Activated CD8-positive, alpha-beta memory T cell treated with anti-CD3 and anti-CD28 coated beads, Interleukin-2, amount 10 ng/mL, durations not matched to agents 7 days and 5 days (primary cell): ENCODE measurements at regions not wholly inside any gene's neighbourhood (a gene's known extent, or its start where the extent isn't known, plus 50 kb on each side); places are given as distances from the start of the nearest gene placed in this dataset.
"Not testable (repeated sequence)": the region's sequence is repeated elsewhere in the genome, so short reads cannot be mapped to it uniquely, and the experiment has no call there.

Experiments used
- ATAC-seq: fragments of 150-1000 bp; cut with Tn5 transposase; one replicate; pipeline ENCODE4 v1.10.0; 2021; ENCODE audit warnings: moderate library complexity
- CTCF ChIA-PET: fragments of 350-600 bp; sonication (Branson Sonifier 250); formaldehyde crosslinking; loops from one replicate; lab custom pipeline; 2021; ENCODE audit warnings: antibody characterized with exemption; lab: Charles Lee
- DNase-seq: peaks from one replicate; pipeline ENCODE4 v3.0.0-alpha.2; 2020
- H3K27ac Mint-ChIP-seq: one replicate; pipeline ENCODE4 v1.8.0; 2021; ENCODE audit warnings: mild to moderate bottlenecking, mixed read lengths
- H3K27me3 Mint-ChIP-seq: one replicate; pipeline ENCODE4 v1.8.0; 2021; ENCODE audit warnings: mixed read lengths
- H3K36me3 Mint-ChIP-seq: one replicate; pipeline ENCODE4 v1.8.0; 2021; ENCODE audit warnings: mild to moderate bottlenecking, mixed read lengths
- H3K4me1 Mint-ChIP-seq: one replicate; pipeline ENCODE4 v1.8.0; 2021; ENCODE audit warnings: mixed read lengths
- H3K4me3 Mint-ChIP-seq: one replicate; pipeline ENCODE4 v1.8.0; 2021; ENCODE audit warnings: mild to moderate bottlenecking, moderate library complexity, mixed read lengths
- H3K9me3 Mint-ChIP-seq: one replicate; pipeline ENCODE4 v1.8.0; 2022; ENCODE audit warnings: low read depth, mixed read lengths

DNA sequence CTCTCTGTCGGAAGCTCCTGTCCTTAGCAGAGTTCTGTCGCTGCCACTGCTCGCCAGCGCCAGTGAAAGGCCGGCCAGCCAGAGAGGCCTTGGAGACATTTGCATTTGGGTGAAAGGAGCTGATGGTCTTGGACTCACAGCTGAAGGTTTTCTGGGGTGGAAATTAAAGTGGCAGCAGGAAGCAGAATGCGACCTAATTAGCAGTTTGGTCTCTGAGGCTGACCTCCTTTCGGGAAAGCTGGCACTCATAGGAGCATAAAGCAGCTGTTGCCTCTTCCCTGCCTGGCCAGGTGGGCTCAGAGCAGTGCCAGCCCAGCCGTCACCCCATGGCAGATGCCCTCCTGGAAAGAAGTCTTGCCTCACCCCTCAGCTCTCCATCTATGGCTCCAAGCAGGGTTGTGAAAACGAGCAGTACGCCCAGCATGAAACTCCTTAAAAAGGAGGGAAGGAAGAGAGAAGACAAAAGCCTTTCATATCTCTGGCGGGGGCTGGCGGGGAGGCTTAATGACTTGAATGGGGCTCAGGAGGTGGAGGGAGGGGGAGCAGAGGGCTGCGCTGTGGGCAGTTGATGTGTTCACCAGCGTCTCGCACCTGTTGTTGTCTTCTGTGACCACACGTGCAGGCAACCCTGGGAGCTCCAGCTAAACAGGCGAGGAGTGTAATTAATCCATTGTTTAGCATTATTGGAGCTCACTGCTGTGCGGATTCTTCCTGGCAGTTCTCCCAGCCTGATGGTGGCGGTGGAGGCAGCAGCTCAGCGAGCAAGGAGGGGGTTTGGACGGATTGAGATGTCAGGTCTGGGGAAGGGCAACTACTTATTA lies 264.0 kb downstream of the MID1IP1 start:
- no peak overlapping the region for H3K27ac Mint-ChIP-seq
- no peaks in the 10 kb centered on the region for H3K27me3 Mint-ChIP-seq
- H3K36me3 Mint-ChIP-seq = no peaks in the 10 kb centered on the region
- H3K4me1 Mint-ChIP-seq = peaks cover 4% of the 10 kb centered on the region
- CTCF ChIA-PET = no interaction called here
- no peak overlapping the region for H3K4me3 Mint-ChIP-seq
- H3K9me3 Mint-ChIP-seq = peaks cover 4% of the 10 kb centered on the region
- DNase-seq (no peak), ATAC-seq (no peak)

DNA sequence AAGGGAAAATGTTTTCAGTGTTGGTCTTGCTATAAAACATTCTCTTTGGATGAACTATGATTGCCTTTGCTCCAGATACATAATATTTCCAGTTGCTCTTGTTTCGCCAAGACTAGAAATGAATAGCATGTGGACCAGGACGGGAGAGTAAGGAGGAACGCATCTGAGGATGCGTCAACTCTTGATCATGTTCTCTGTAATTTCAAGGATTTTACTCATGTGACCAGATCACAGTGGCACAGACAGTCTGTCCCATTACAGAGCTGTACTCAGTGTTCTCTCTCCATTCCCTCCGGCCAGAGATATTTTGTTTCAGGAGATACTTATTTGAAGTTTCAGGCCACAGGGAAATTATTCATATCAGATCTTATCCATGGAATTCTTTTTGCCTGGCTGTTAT lies 266.6 kb downstream of the MID1IP1 start:
- Mint-ChIP-seq H3K4me3 (no peak overlapping the region), H3K4me1 (peaks cover 4% of the 10 kb centered on the region), H3K36me3 (no peaks in the 10 kb centered on the region), H3K9me3 (no peaks in the 10 kb centered on the region), H3K27me3 (no peaks in the 10 kb centered on the region), H3K27ac (no peak overlapping the region)
- DNase-seq (no peak), ATAC-seq (no peak)
- CTCF ChIA-PET = no interaction called here

DNA sequence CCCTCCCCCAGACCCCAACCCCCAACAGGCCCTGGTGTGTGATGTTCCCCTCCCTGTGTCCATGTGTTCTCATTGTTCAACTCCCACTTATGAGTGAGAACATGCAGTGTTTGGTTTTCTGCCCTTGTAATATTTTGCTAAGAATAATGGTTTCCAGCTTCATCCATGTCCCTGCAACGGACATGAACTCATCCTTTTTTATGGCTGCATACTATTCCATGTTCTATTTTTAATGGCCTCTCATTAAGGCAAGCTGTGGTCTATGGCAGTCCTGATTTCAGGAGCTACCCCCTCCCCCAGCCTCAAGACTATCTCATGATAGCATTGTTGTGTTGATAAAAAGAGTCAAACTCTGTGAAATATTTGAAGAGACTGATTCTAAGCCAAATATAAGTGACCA lies 267.4 kb downstream of the MID1IP1 start:
- H3K9me3 Mint-ChIP-seq, H3K36me3 Mint-ChIP-seq, H3K27me3 Mint-ChIP-seq, ATAC-seq, H3K27ac Mint-ChIP-seq, DNase-seq, CTCF ChIA-PET, H3K4me1 Mint-ChIP-seq, H3K4me3 Mint-ChIP-seq: not testable (repeated sequence)

DNA sequence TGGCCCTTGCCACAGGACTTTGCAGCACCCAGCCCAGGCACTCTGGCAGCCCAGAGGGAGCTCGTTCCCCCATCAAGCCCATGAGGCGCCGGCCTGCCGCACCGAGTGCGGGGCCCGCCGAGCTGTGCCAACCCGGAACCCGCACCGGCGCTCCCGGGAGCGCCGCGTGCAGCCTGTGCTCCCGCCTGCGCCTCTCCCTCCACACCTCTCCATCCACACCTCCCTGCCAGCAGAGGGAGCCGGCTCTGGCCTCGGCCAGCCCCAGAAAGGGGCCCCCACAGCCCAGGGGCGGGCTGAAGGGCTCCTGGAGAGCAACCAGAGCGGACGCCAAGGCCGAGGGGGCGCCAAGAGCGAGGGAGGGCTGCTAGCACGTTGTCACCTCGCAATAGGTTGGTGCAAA lies 268.8 kb downstream of the MID1IP1 start:
- DNase-seq = no peak
- Mint-ChIP-seq H3K9me3 (no peaks in the 10 kb centered on the region), H3K27me3 (no peaks in the 10 kb centered on the region), H3K27ac (no peak overlapping the region), H3K4me3 (no peak overlapping the region), H3K4me1 (no peaks in the 10 kb centered on the region), H3K36me3 (no peaks in the 10 kb centered on the region)
- ATAC-seq = no peak
- CTCF ChIA-PET = no interaction called here

DNA sequence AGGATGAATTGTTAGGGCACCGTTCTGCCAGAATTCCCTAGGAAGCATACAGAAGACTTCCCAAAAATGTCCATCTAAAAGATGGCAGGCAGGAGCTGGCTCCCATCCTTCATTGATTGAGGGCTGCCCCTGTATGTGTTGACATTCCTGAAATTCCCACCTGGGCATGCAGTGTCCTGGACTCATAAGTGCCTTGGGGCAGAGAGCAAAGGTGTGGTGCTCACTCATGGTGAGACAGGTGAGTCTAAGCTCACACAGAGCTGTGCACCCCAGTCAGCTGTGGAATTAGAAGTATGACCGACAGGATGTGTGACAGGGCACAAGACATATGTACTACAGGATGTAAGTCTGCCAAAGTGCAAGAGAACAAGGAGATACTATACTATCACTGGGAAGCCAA lies 271.9 kb downstream of the MID1IP1 start:
- CTCF ChIA-PET = no interaction called here
- ATAC-seq (no peak), DNase-seq (no peak)
- H3K4me3 Mint-ChIP-seq = no peak overlapping the region
- no peaks in the 10 kb centered on the region for H3K4me1 Mint-ChIP-seq
- no peaks in the 10 kb centered on the region for H3K9me3 Mint-ChIP-seq
- no peaks in the 10 kb centered on the region for H3K27me3 Mint-ChIP-seq
- no peaks in the 10 kb centered on the region for H3K36me3 Mint-ChIP-seq
- H3K27ac Mint-ChIP-seq = no peak overlapping the region

GRCh38 chrX:39096599-39096998 lies 295.3 kb downstream of the MID1IP1 start:
- Mint-ChIP-seq H3K4me3 (no peak overlapping the region), H3K36me3 (no peaks in the 10 kb centered on the region), H3K27me3 (peaks cover 2% of the 10 kb centered on the region), H3K9me3 (peaks cover 4% of the 10 kb centered on the region), H3K27ac (no peak overlapping the region), H3K4me1 (no peaks in the 10 kb centered on the region)
- no peak for DNase-seq
- no peak for ATAC-seq
- CTCF ChIA-PET = no interaction called here

- Mint-ChIP-seq H3K36me3 (no peaks in the 10 kb centered on the region), H3K27me3 (peaks cover 7% of the 10 kb centered on the region), H3K4me3 (no peak overlapping the region), H3K4me1 (no peaks in the 10 kb centered on the region), H3K9me3 (no peaks in the 10 kb centered on the region), H3K27ac (no peak overlapping the region)
- no peak for DNase-seq
- ATAC-seq = no peak
- CTCF ChIA-PET = no interaction called here
Observed at GRCh38 chrX:39104745-39105144, 303.5 kb downstream of the MID1IP1 start.

DNA sequence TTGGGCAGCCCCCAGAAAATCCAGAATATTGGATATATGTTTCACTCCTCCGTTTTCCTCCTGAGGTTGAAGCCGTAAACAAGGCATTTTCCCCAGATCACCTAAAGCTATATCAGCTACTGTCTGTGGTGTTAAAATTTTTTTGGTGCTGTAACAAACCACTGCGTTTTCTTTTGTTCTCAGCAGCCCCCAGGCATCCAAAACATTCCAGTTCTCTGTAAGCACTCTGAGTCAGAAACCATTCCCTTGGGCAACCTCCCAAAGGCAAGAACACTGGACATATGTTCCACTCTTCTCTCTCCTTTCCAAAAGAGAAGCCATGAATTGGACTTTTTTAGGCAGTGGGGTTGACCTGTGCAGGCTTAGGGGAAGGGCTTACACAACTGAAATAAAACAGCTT lies 310.9 kb downstream of the MID1IP1 start:
- no peak overlapping the region for H3K4me3 Mint-ChIP-seq
- no peak overlapping the region for H3K27ac Mint-ChIP-seq
- DNase-seq (no peak), ATAC-seq (no peak)
- H3K27me3 Mint-ChIP-seq = peaks cover 11% of the 10 kb centered on the region
- CTCF ChIA-PET = no interaction called here
- peaks cover 3% of the 10 kb centered on the region for H3K9me3 Mint-ChIP-seq
- no peaks in the 10 kb centered on the region for H3K36me3 Mint-ChIP-seq
- no peaks in the 10 kb centered on the region for H3K4me1 Mint-ChIP-seq

GRCh38 chrX:39115166-39115565 lies 313.9 kb downstream of the MID1IP1 start:
- no peaks in the 10 kb centered on the region for H3K36me3 Mint-ChIP-seq
- H3K27me3 Mint-ChIP-seq = peaks cover 5% of the 10 kb centered on the region
- DNase-seq (no peak), ATAC-seq (no peak)
- no peak overlapping the region for H3K4me3 Mint-ChIP-seq
- no peaks in the 10 kb centered on the region for H3K4me1 Mint-ChIP-seq
- H3K27ac Mint-ChIP-seq = no peak overlapping the region
- CTCF ChIA-PET = no interaction called here
- peaks cover 3% of the 10 kb centered on the region for H3K9me3 Mint-ChIP-seq

GRCh38 chrX:39117101-39117500 lies 315.8 kb downstream of the MID1IP1 start:
- no peaks in the 10 kb centered on the region for H3K4me1 Mint-ChIP-seq
- no peaks in the 10 kb centered on the region for H3K9me3 Mint-ChIP-seq
- H3K27ac Mint-ChIP-seq = no peak overlapping the region
- DNase-seq (no peak), ATAC-seq (no peak)
- CTCF ChIA-PET = no interaction called here
- no peak overlapping the region for H3K4me3 Mint-ChIP-seq
- H3K27me3 Mint-ChIP-seq = peaks cover 3% of the 10 kb centered on the region
- H3K36me3 Mint-ChIP-seq = no peaks in the 10 kb centered on the region

GRCh38 chrX:39121903-39122302 lies 320.6 kb downstream of the MID1IP1 start:
- H3K36me3 Mint-ChIP-seq = no peaks in the 10 kb centered on the region
- H3K9me3 Mint-ChIP-seq = no peaks in the 10 kb centered on the region
- H3K27ac Mint-ChIP-seq = no peak overlapping the region
- CTCF ChIA-PET = no interaction called here
- peaks cover 7% of the 10 kb centered on the region for H3K27me3 Mint-ChIP-seq
- ATAC-seq (no peak), DNase-seq (no peak)
- no peak overlapping the region for H3K4me3 Mint-ChIP-seq
- no peaks in the 10 kb centered on the region for H3K4me1 Mint-ChIP-seq

DNA sequence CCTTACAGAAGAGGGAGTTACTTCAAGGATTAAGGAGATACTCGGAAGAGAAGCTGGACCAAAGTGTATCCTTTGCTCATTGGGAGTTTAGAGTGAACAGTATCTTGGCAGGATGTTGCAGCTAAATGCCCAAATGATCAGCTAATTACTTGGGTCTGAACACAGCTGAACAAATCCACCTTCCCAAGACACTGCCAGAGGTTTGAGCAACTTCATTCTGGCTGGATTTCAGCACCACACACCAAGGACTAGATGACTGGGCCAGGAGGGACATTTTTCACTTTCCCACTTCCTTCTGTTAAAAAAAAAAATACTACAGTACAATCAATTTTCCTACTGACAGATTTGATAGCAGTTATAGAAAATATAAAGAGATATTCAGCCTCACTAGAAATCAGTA lies 324.6 kb downstream of the MID1IP1 start:
- ATAC-seq = no peak

GRCh38 chrX:39133971-39134370 lies 332.7 kb downstream of the MID1IP1 start:
- H3K27ac Mint-ChIP-seq = no peak overlapping the region
- H3K9me3 Mint-ChIP-seq = no peaks in the 10 kb centered on the region
- no peaks in the 10 kb centered on the region for H3K27me3 Mint-ChIP-seq
- CTCF ChIA-PET = interaction anchor here (1.2 to 1.3 kb wide), 2 partner anchors 15 to 18 kb away, joined by 3 to 4 read pairs; no protein-coding TSS in a partner anchor
- no peak overlapping the region for H3K4me3 Mint-ChIP-seq
- peak; percentile 42 for DNase-seq
- ATAC-seq = peak; percentile 53
- no peaks in the 10 kb centered on the region for H3K36me3 Mint-ChIP-seq
- H3K4me1 Mint-ChIP-seq = no peaks in the 10 kb centered on the region

More for the DNA sequence above, 324.6 kb downstream of the MID1IP1 start:
- CTCF ChIA-PET = no interaction called here
- no peak overlapping the region for H3K4me3 Mint-ChIP-seq
- H3K4me1 Mint-ChIP-seq = no peaks in the 10 kb centered on the region
- peaks cover 7% of the 10 kb centered on the region for H3K27me3 Mint-ChIP-seq
- H3K9me3 Mint-ChIP-seq = no peaks in the 10 kb centered on the region
- no peak for DNase-seq
- no peak overlapping the region for H3K27ac Mint-ChIP-seq
- H3K36me3 Mint-ChIP-seq = no peaks in the 10 kb centered on the region

- Mint-ChIP-seq H3K36me3 (no peaks in the 10 kb centered on the region), H3K9me3 (no peaks in the 10 kb centered on the region), H3K4me1 (no peaks in the 10 kb centered on the region), H3K4me3 (no peak overlapping the region), H3K27ac (no peak overlapping the region), H3K27me3 (no peaks in the 10 kb centered on the region)
- ATAC-seq = no peak
- DNase-seq = no peak
- CTCF ChIA-PET = no interaction called here
Observed at GRCh38 chrX:39137363-39137954, 336.2 kb downstream of the MID1IP1 start.
